SK-N-SH (cell line): ENCODE measurements at regions not wholly inside any gene's neighbourhood (a gene's known extent, or its start where the extent isn't known, plus 50 kb on each side); places are given as distances from the start of the nearest gene placed in this dataset.
"Not testable (repeated sequence)": the region's sequence is repeated elsewhere in the genome, so short reads cannot be mapped to it uniquely, and the experiment has no call there.

ENCODE experiments used
- ELF1 ChIP-seq: IDR thresholded peaks from 2 replicates; pipeline ENCODE4 v1.4.0; 2012
- EP300 ChIP-seq, 2 experiments: IDR thresholded peaks; 2 replicates each; pipeline versions ENCODE4 v1.4.0 to v1.6.1; 2012; ENCODE audit warnings: borderline replicate concordance in 1 of 2, low read depth in 1 of 2, low read length in 1 of 2
- GABPA ChIP-seq: IDR thresholded peaks from 2 replicates; pipeline ENCODE4 v1.4.0; 2012; ENCODE audit warnings: low read depth, mild to moderate bottlenecking
- POLR2AphosphoS5 ChIP-seq: IDR thresholded peaks from 2 replicates; pipeline ENCODE4 v1.6.1; 2012; ENCODE audit warnings: low read depth, low read length
- RAD21 ChIP-seq: IDR thresholded peaks from 2 replicates; pipeline ENCODE4 v1.6.1; 2012; ENCODE audit warnings: mild to moderate bottlenecking, low read length
- SIN3A ChIP-seq: IDR thresholded peaks from 2 replicates; pipeline ENCODE4 v1.6.1; 2012; ENCODE audit warnings: low read depth, mild to moderate bottlenecking, low read length, moderate library complexity, borderline replicate concordance
- USF1 ChIP-seq: IDR thresholded peaks from 2 replicates; pipeline ENCODE4 v1.4.0; 2012; ENCODE audit warnings: low read depth, borderline replicate concordance
- YY1 ChIP-seq: IDR thresholded peaks from 2 replicates; pipeline ENCODE4 v1.4.0; 2012; ENCODE audit warnings: low read depth, mild to moderate bottlenecking
- TF ChIP-seq, protein P1 (sequence below): fragments of 200-600 bp; sonication (generic); IDR thresholded peaks from 2 replicates; pipeline ENCODE4 v1.6.1; 2017; ENCODE audit warnings: antibody characterized with exemption, mild to moderate bottlenecking, moderate library complexity

GRCh38 chr9:21628954-21629353, 146.8 kb upstream of the IFNE start:
- not testable (repeated sequence) for TF ChIP-seq SIN3A; RAD21; USF1; YY1; EP300 (IDR thresholded peaks at IDR 0.05; ENCODE audit: borderline replicate concordance in 1 of 2, low read depth in 1 of 2, low read length in 1 of 2); GABPA; POLR2AphosphoS5; ELF1
- TF ChIP-seq, protein P1, sequence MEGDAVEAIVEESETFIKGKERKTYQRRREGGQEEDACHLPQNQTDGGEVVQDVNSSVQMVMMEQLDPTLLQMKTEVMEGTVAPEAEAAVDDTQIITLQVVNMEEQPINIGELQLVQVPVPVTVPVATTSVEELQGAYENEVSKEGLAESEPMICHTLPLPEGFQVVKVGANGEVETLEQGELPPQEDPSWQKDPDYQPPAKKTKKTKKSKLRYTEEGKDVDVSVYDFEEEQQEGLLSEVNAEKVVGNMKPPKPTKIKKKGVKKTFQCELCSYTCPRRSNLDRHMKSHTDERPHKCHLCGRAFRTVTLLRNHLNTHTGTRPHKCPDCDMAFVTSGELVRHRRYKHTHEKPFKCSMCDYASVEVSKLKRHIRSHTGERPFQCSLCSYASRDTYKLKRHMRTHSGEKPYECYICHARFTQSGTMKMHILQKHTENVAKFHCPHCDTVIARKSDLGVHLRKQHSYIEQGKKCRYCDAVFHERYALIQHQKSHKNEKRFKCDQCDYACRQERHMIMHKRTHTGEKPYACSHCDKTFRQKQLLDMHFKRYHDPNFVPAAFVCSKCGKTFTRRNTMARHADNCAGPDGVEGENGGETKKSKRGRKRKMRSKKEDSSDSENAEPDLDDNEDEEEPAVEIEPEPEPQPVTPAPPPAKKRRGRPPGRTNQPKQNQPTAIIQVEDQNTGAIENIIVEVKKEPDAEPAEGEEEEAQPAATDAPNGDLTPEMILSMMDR = not testable (repeated sequence)
